Trophoblast cell (in vitro differentiated cells and primary cell): ENCODE measurements at regions not wholly inside any gene's neighbourhood (a gene's known extent, or its start where the extent isn't known, plus 50 kb on each side); places are given as distances from the start of the nearest gene placed in this dataset.

Experiments
- DNase-seq, 2 donors: peaks; one replicate each; pipeline ENCODE4 v3.0.0-alpha.2; 2016
- H2AFZ ChIP-seq: 2 replicates; pipeline ENCODE4 v1.6.1; 2013; ENCODE audit warnings: low read length, moderate library complexity, mild to moderate bottlenecking; ENCODE audit not compliant: insufficient read depth, poor library complexity
- H2AK5ac ChIP-seq: 2 replicates; pipeline ENCODE4 v1.6.1; 2013; ENCODE audit warnings: mild to moderate bottlenecking, low read length
- H2BK120ac ChIP-seq: 2 replicates; pipeline ENCODE4 v1.6.1; 2013; ENCODE audit warnings: low read length, mild to moderate bottlenecking, moderate library complexity; ENCODE audit not compliant: insufficient read depth, poor library complexity
- H2BK12ac ChIP-seq: 2 replicates; pipeline ENCODE4 v1.6.1; 2013; ENCODE audit warnings: mild to moderate bottlenecking, low read length, moderate library complexity
- H2BK5ac ChIP-seq: 2 replicates; pipeline ENCODE4 v1.6.1; 2013; ENCODE audit warnings: low read length, low read depth, moderate library complexity, mild to moderate bottlenecking; ENCODE audit not compliant: poor library complexity
- H3K14ac ChIP-seq: 2 replicates; pipeline ENCODE4 v1.6.1; 2013; ENCODE audit warnings: mild to moderate bottlenecking, low read length
- H3K18ac ChIP-seq: 2 replicates; pipeline ENCODE4 v1.6.1; 2013; ENCODE audit warnings: mild to moderate bottlenecking, low read length
- H3K23ac ChIP-seq: 2 replicates; pipeline ENCODE4 v1.6.1; 2013; ENCODE audit warnings: low read length
- H3K27ac ChIP-seq: 2 replicates; pipeline ENCODE4 v1.5.1; 2013; ENCODE audit warnings: low read depth, mild to moderate bottlenecking, inconsistent platforms, low read length, moderate library complexity
- H3K27me3 ChIP-seq: 2 replicates; pipeline ENCODE4 v1.6.1; 2013; ENCODE audit warnings: inconsistent platforms, mild to moderate bottlenecking, low read length, moderate library complexity; ENCODE audit not compliant: insufficient read depth
- H3K36me3 ChIP-seq, 2 experiments: 1 replicate in 1 of 2; 2 replicates in 1 of 2; pipeline ENCODE4 v1.6.1; 2013; ENCODE audit warnings: low read length in 2 of 2, mild to moderate bottlenecking in 2 of 2, moderate library complexity in 1 of 2; ENCODE audit not compliant: insufficient read depth in 2 of 2, control insufficient read depth in 1 of 2
- H3K4ac ChIP-seq: 2 replicates; pipeline ENCODE4 v1.6.1; 2013; ENCODE audit warnings: low read depth, mild to moderate bottlenecking, low read length, moderate library complexity
- H3K4me1 ChIP-seq, 2 experiments: 1 replicate in 1 of 2; 2 replicates in 1 of 2; pipeline ENCODE4 v1.6.1; 2013; ENCODE audit warnings: low read length in 2 of 2, mild to moderate bottlenecking in 2 of 2, moderate library complexity in 1 of 2; ENCODE audit not compliant: insufficient read depth in 2 of 2, control insufficient read depth in 1 of 2
- H3K4me2 ChIP-seq: 2 replicates; pipeline ENCODE4 v1.6.1; 2013; ENCODE audit warnings: inconsistent platforms, mild to moderate bottlenecking, low read length, moderate library complexity
- H3K4me3 ChIP-seq: 2 replicates; pipeline ENCODE4 v1.5.1; 2013; ENCODE audit warnings: mild to moderate bottlenecking, low read depth, low read length, inconsistent platforms
- H3K79me1 ChIP-seq: one replicate; pipeline ENCODE4 v1.6.1; 2013; ENCODE audit warnings: low read length
- H3K79me2 ChIP-seq: 2 replicates; pipeline ENCODE4 v1.6.1; 2013; ENCODE audit warnings: low read length, mild to moderate bottlenecking; ENCODE audit not compliant: control insufficient read depth, insufficient read depth, poor library complexity
- H3K9ac ChIP-seq: 2 replicates; pipeline ENCODE4 v1.6.1; 2013; ENCODE audit warnings: mild to moderate bottlenecking, low read length
- H3K9me3 ChIP-seq: 2 replicates; pipeline ENCODE4 v1.6.1; 2013; ENCODE audit warnings: low read depth, mild to moderate bottlenecking, control low read depth, inconsistent platforms, low read length; ENCODE audit not compliant: insufficient read depth
- H4K12ac ChIP-seq: 2 replicates; pipeline ENCODE4 v1.6.1; 2013; ENCODE audit warnings: low read depth, mild to moderate bottlenecking, low read length, moderate library complexity
- H4K8ac ChIP-seq: 2 replicates; pipeline ENCODE4 v1.6.1; 2013; ENCODE audit warnings: low read depth, mild to moderate bottlenecking, low read length, moderate library complexity
- H4K91ac ChIP-seq: one replicate; pipeline ENCODE4 v1.6.1; 2013; ENCODE audit warnings: low read depth, mild to moderate bottlenecking, low read length, moderate library complexity
- WGBS: extraction: QIAGEN DNeasy Blood & Tissue Kit; methylation state at CpG from one replicate; pipeline ENCODE4 v1.1.7; 2013; ENCODE audit warnings: missing lambda C conversion rate; ENCODE audit not compliant: insufficient read length, insufficient coverage; ENCODE audit errors: extremely low coverage; 5-methylcytosine and 5-hydroxymethylcytosine counted together

DNA sequence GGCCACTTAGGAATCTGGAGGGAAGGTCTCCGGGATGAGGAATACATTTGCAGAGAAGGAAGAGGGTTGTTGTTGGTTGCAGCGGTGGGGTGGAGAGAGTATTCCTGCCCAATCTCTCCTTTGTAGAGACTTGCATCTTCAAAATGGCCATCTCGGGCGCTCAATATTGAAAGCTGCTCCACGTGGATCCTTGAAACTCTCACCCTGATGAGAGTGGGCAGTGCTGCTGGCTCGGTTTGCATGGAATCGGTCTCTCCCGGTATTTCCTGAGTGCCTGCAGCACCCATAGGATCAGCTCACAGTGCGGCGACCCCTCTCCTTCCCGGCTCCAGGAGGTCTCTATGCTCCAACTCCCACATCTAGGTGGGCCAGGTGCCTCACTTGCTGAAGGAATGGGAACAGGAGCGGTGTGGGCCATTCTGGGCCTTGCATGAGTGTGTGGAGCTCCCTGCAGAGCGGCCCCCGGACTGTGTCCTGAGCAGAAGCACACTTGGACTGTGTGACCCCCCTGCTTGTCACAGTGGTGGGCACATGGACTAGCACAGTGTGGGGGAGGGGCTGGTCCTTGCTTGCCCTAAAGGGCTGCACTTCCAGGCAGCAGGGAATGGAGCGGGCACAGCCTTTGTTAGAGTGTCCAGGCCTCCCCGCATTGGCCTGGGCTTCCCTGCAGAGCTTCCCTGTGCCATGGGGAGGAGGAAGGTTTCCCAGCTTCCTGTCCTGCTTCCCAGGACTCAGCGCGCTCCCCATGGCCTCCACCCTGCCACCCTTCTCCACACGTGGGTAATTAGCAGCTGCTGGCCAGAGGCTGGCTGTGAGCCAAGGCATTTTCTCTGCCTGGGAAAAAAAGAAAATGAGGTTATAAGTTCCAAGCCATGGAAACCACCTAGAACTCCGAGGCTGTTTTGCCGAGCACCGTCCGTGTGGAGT lies 139.3 kb downstream of the IRF8 start:
- Histone ChIP-seq H3K36me3 (no peaks in the 10 kb centered on the region), H3K4me3 (no peak overlapping the region), H3K27me3 (no peaks in the 10 kb centered on the region), H3K23ac (no peak overlapping the region), H3K4me2 (no peak overlapping the region), H3K4ac (no peak overlapping the region), H3K4me1 (no peaks in the 10 kb centered on the region), H4K91ac (no peak overlapping the region), H3K27ac (no peak overlapping the region), H3K9me3 (peaks cover 1% of the 10 kb centered on the region), H3K18ac (no peak overlapping the region), H3K9ac (no peak overlapping the region), H2BK5ac (no peak overlapping the region), H2AFZ (no peak overlapping the region), H3K14ac (no peak overlapping the region), H2AK5ac (no peak overlapping the region), H4K12ac (no peak overlapping the region), H3K79me1 (no peaks in the 10 kb centered on the region), H4K8ac (no peak overlapping the region), H2BK120ac (no peak overlapping the region), H3K79me2 (no peaks in the 10 kb centered on the region), H2BK12ac (no peak overlapping the region)
- no peak for DNase-seq
- no CpG with 5 or more reads among the region's 23 CpGs for WGBS

DNA sequence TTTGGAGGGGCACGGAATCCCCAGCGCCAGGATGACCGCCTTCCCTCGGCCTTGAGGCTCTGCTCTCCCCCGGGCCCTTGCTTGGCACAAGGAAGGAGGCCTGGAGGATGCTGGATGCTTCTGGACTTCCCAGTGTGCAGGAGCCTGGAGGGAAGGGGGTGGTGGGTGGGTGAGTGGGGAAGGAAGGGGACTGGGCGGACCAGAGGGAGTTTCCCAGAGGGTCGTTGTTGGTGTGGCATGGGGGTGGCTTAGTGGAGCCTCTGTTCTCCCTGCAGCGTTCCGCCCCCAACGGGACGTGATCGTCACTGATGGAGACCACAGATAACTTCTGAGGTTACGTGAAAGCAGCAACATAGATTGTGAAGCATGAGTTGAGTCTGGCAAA lies 140.0 kb downstream of the IRF8 start:
- Histone ChIP-seq H3K4ac (no peak overlapping the region), H3K4me2 (no peak overlapping the region), H3K18ac (no peak overlapping the region), H4K12ac (no peak overlapping the region), H3K9ac (no peak overlapping the region), H2BK12ac (no peak overlapping the region), H3K9me3 (peaks cover 1% of the 10 kb centered on the region), H4K91ac (no peak overlapping the region), H2AK5ac (no peak overlapping the region), H2AFZ (no peak overlapping the region), H3K36me3 (no peaks in the 10 kb centered on the region), H3K23ac (no peak overlapping the region), H3K79me2 (no peaks in the 10 kb centered on the region), H3K27me3 (no peaks in the 10 kb centered on the region), H3K79me1 (no peaks in the 10 kb centered on the region), H4K8ac (no peak overlapping the region), H2BK5ac (no peak overlapping the region), H3K4me3 (no peak overlapping the region), H2BK120ac (no peak overlapping the region), H3K4me1 (no peaks in the 10 kb centered on the region), H3K27ac (no peak overlapping the region), H3K14ac (no peak overlapping the region)
- DNase-seq, result no peak
- WGBS, result no CpG with 5 or more reads among the region's 13 CpGs

DNA sequence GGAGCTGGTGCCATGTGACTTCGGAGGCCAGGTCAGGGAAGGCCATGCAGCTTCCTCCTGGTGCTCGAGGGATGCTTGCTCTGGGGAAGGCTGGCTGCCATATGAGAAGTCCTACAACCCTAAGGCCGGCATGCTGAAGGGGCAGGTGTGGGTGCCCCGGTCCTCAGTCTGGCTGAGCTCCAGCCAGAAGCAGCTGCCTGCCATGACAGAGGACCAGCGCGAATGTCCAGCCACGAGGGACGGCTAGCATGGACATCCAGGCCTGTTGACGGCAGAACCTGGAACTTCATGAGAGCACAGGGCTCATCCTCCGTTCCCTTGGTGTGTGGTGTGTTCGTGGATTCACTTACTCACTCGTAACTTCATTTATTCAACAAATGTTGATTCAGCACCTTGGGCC lies 140.6 kb downstream of the IRF8 start:
- Histone ChIP-seq H2AK5ac (no peak overlapping the region), H4K12ac (no peak overlapping the region), H3K9ac (no peak overlapping the region), H3K4ac (no peak overlapping the region), H4K91ac (no peak overlapping the region), H3K9me3 (peaks cover 1% of the 10 kb centered on the region), H2BK5ac (no peak overlapping the region), H3K23ac (no peak overlapping the region), H3K36me3 (no peaks in the 10 kb centered on the region), H3K18ac (no peak overlapping the region), H4K8ac (no peak overlapping the region), H3K14ac (no peak overlapping the region), H2BK120ac (no peak overlapping the region), H3K79me2 (no peaks in the 10 kb centered on the region), H3K79me1 (no peaks in the 10 kb centered on the region), H3K4me1 (no peaks in the 10 kb centered on the region), H2BK12ac (no peak overlapping the region), H3K27ac (no peak overlapping the region), H3K4me3 (no peak overlapping the region), H3K4me2 (no peak overlapping the region), H2AFZ (no peak overlapping the region), H3K27me3 (no peaks in the 10 kb centered on the region)
- no peak for DNase-seq
- no CpG with 5 or more reads among the region's 12 CpGs for WGBS

DNA sequence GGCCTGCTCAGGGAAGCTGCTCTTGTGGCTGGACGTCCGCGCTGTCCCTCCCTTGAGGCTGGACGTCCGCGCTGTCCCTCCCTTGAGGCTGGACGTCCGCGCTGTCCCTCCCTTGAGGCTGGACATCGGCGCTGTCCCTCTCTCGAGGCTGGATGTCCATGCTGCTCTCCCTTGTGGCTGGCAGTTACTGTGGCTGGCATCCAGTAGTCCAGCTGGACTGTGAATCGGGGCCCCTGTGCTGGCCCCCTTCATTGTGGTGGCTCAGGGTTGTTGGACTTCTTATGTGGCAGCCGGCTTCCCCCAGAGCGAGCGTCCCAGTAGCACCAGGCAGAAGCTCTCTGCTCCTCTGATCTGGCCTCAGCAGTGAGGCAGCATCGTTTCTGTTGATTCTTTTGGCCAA lies 141.5 kb downstream of the IRF8 start:
- Histone ChIP-seq H3K27ac (no peak overlapping the region), H3K9ac (no peak overlapping the region), H2AFZ (no peak overlapping the region), H3K4ac (no peak overlapping the region), H2BK120ac (no peak overlapping the region), H3K79me1 (no peaks in the 10 kb centered on the region), H3K79me2 (no peaks in the 10 kb centered on the region), H3K18ac (no peak overlapping the region), H3K4me1 (no peaks in the 10 kb centered on the region), H3K27me3 (no peaks in the 10 kb centered on the region), H4K12ac (no peak overlapping the region), H4K8ac (no peak overlapping the region), H4K91ac (no peak overlapping the region), H3K36me3 (no peaks in the 10 kb centered on the region), H2BK5ac (no peak overlapping the region), H3K4me2 (no peak overlapping the region), H3K14ac (no peak overlapping the region), H3K23ac (no peak overlapping the region), H2BK12ac (no peak overlapping the region), H3K4me3 (no peak overlapping the region), H3K9me3 (peaks cover 1% of the 10 kb centered on the region), H2AK5ac (no peak overlapping the region)
- no peak for DNase-seq
- WGBS, result no CpG with 5 or more reads among the region's 17 CpGs
